PC-3 (cell line): ENCODE measurements at regions not wholly inside any gene's neighbourhood (a gene's known extent, or its start where the extent isn't known, plus 50 kb on each side); places are given as distances from the start of the nearest gene placed in this dataset.
A peak's percentile ranks its signal among the peaks of the same experiment; 100 is the strongest.

Experiments
- ATAC-seq: fragments of 200-7000 bp; cut with Tn5 transposase; 2 replicates; pipeline ENCODE4 v1.9.1; 2020; ENCODE audit warnings: mild to moderate bottlenecking, moderate library complexity
- BruUV-seq: library from RNA; stranded (reverse); fragments of 400-500 nt; replicated peaks from 2 replicates; lab custom pipeline; 2021; lab: Mats Ljungman, UMichigan
- CTCF ChIA-PET: fragments of 300-600 bp; sonication (Branson Sonifier 250); formaldehyde crosslinking; loops from one replicate; lab custom pipeline; 2022; ENCODE audit warnings: antibody characterized with exemption; lab: Charles Lee
- POLR2A ChIA-PET: fragments of 300-600 bp; sonication (Branson Sonifier 250); formaldehyde crosslinking; loops from one replicate; lab custom pipeline; 2022; ENCODE audit warnings: antibody characterized with exemption; ENCODE audit not compliant: unreplicated experiment; lab: Charles Lee
- DNase-seq: peaks from one replicate; pipeline ENCODE4 v3.0.0-alpha.2; 2015
- H2AFZ ChIP-seq: fragments of 300-600 bp; sonication (generic); 2 replicates; pipeline ENCODE4 v1.6.0; 2016; ENCODE audit warnings: antibody characterized with exemption, low read length
- H3F3A ChIP-seq: fragments of 300-600 bp; sonication (generic); one replicate; pipeline ENCODE4 v1.6.0; 2017; ENCODE audit warnings: antibody characterized with exemption, low read length, control low read depth, mild to moderate bottlenecking; ENCODE audit not compliant: unreplicated experiment
- H3K27ac ChIP-seq: fragments of 300-600 bp; sonication (generic); 2 replicates; pipeline ENCODE4 v1.5.1; 2016; ENCODE audit warnings: mild to moderate bottlenecking, low read length
- H3K27me3 ChIP-seq: fragments of 300-600 bp; sonication (generic); 2 replicates; pipeline ENCODE4 v1.6.1; 2016; ENCODE audit warnings: low read length, mixed read lengths
- H3K36me3 ChIP-seq: fragments of 300-600 bp; sonication (generic); 2 replicates; pipeline ENCODE4 v1.6.1; 2016; ENCODE audit warnings: low read depth, mixed run types, low read length, mixed read lengths
- H3K4me1 ChIP-seq: fragments of 300-600 bp; sonication (generic); 2 replicates; pipeline ENCODE4 v1.5.1; 2016; ENCODE audit warnings: low read length; ENCODE audit not compliant: insufficient read depth
- H3K4me2 ChIP-seq: fragments of 300-600 bp; sonication (generic); 2 replicates; pipeline ENCODE4 v1.6.0; 2016; ENCODE audit warnings: low read length
- H3K4me3 ChIP-seq: fragments of 300-600 bp; sonication (generic); 2 replicates; pipeline ENCODE4 v1.5.1; 2016; ENCODE audit warnings: mild to moderate bottlenecking, low read length, mixed read lengths
- H3K79me2 ChIP-seq: fragments of 300-600 bp; sonication (generic); 2 replicates; pipeline ENCODE4 v1.6.1; 2017; ENCODE audit warnings: low read length, mixed read lengths
- H3K9ac ChIP-seq: fragments of 300-600 bp; sonication (generic); 2 replicates; pipeline ENCODE4 v1.6.0; 2016; ENCODE audit warnings: mild to moderate bottlenecking, low read length
- H3K9me2 ChIP-seq: fragments of 300-600 bp; sonication (generic); replicated peaks from 2 replicates; pipeline ENCODE4 v1.6.1; 2016; ENCODE audit warnings: mixed run types, low read length, mixed read lengths
- H3K9me3 ChIP-seq: fragments of 300-600 bp; sonication (generic); 2 replicates; pipeline ENCODE4 v1.6.1; 2016; ENCODE audit warnings: low read length, mixed read lengths
- H4K20me1 ChIP-seq: fragments of 300-600 bp; sonication (generic); 2 replicates; pipeline ENCODE4 v1.6.1; 2016; ENCODE audit warnings: low read length, mixed read lengths
- CTCF ChIP-seq: fragments of 300-600 bp; sonication (generic); conservative IDR thresholded peaks from 2 replicates; pipeline ENCODE4 v1.5.1; 2017; ENCODE audit warnings: antibody characterized with exemption, low read depth, mild to moderate bottlenecking, low read length
- EZH2 ChIP-seq: fragments of 300-600 bp; sonication (generic); IDR thresholded peaks from one replicate; pipeline ENCODE4 v1.6.1; 2017; ENCODE audit warnings: antibody characterized with exemption, mild to moderate bottlenecking, low read length; ENCODE audit not compliant: unreplicated experiment
- EZH2phosphoT487 ChIP-seq: fragments of 300-600 bp; sonication (generic); IDR thresholded peaks from 2 replicates; pipeline ENCODE4 v1.6.1; 2018; ENCODE audit warnings: mild to moderate bottlenecking, antibody characterized with exemption, low read length, borderline replicate concordance
- intact Hi-C: fragments of 100-400 bp; cut with micrococcal nuclease; formaldehyde crosslinking; loops from 2 replicates; pipeline ENCODE4 v1.9.0; 2023

- H3F3A ChIP-seq: no peaks in the 10 kb centered on the region
- no peaks in the 10 kb centered on the region for H3K4me1 ChIP-seq
- TF ChIP-seq CTCF (no peak), EZH2 (no peak), EZH2phosphoT487 (no peak)
- no peak overlapping the region for H3K4me3 ChIP-seq
- POLR2A ChIA-PET: no interaction called here
- BruUV-seq: no TSS peak
- CTCF ChIA-PET: no interaction called here
- H3K36me3 ChIP-seq: no peaks in the 10 kb centered on the region
- DNase-seq (no peak), ATAC-seq (no peak)
- H2AFZ ChIP-seq: peak overlapping the region; percentile 38; the same call in 1 of the 2 replicates
- H3K9ac ChIP-seq: no peak overlapping the region
- no peak overlapping the region for H3K27ac ChIP-seq
- H3K9me2 ChIP-seq: no peaks in the 10 kb centered on the region
- no peaks in the 10 kb centered on the region for H3K79me2 ChIP-seq
- H3K4me2 ChIP-seq: no peak overlapping the region
- no peaks in the 10 kb centered on the region for H4K20me1 ChIP-seq
- intact Hi-C loops: no loop called here
- no peaks in the 10 kb centered on the region for H3K9me3 ChIP-seq
- no peaks in the 10 kb centered on the region for H3K27me3 ChIP-seq
Observed at GRCh38 chr2:78118037-78118436, 595.9 kb upstream of the LRRTM4 start.

GRCh38 chr2:78120275-78120674 lies 598.1 kb upstream of the LRRTM4 start:
- no peaks in the 10 kb centered on the region for H3K79me2 ChIP-seq
- H3K4me3 ChIP-seq: no peak overlapping the region
- H2AFZ ChIP-seq: no peak overlapping the region
- ATAC-seq: no peak
- H4K20me1 ChIP-seq: no peaks in the 10 kb centered on the region
- no peaks in the 10 kb centered on the region for H3K36me3 ChIP-seq
- H3K4me2 ChIP-seq: no peak overlapping the region
- H3K27ac ChIP-seq: no peak overlapping the region
- H3K4me1 ChIP-seq: no peaks in the 10 kb centered on the region
- POLR2A ChIA-PET: no interaction called here
- H3K9me3 ChIP-seq: no peaks in the 10 kb centered on the region
- TF ChIP-seq EZH2phosphoT487 (no peak), EZH2 (no peak), CTCF (no peak)
- no peak for DNase-seq
- H3F3A ChIP-seq: no peaks in the 10 kb centered on the region
- intact Hi-C loops: no loop called here
- no peaks in the 10 kb centered on the region for H3K27me3 ChIP-seq
- H3K9me2 ChIP-seq: no peaks in the 10 kb centered on the region
- BruUV-seq: no TSS peak
- CTCF ChIA-PET: no interaction called here
- no peak overlapping the region for H3K9ac ChIP-seq

- Histone ChIP-seq H3K9me3 (0 out of 2 replicates have a peak, but pooled peaks cover 9% of the 10 kb centered on the region), H3K27me3 (no peaks in the 10 kb centered on the region), H3F3A (no peaks in the 10 kb centered on the region), H3K9me2 (no peaks in the 10 kb centered on the region), H4K20me1 (no peaks in the 10 kb centered on the region), H3K9ac (no peak overlapping the region), H3K4me1 (no peaks in the 10 kb centered on the region), H3K4me2 (no peak overlapping the region), H3K27ac (no peak overlapping the region), H3K4me3 (no peak overlapping the region), H2AFZ (no peak overlapping the region), H3K36me3 (no peaks in the 10 kb centered on the region), H3K79me2 (no peaks in the 10 kb centered on the region)
- ChIA-PET POLR2A (no interaction called here), CTCF (no interaction called here)
- no peak for ATAC-seq
- intact Hi-C loops: no loop called here
- no TSS peak for BruUV-seq
- DNase-seq: no peak
- no peak for TF ChIP-seq CTCF
- TF ChIP-seq EZH2: no peak
- no peak for TF ChIP-seq EZH2phosphoT487
Observed at GRCh38 chr2:78125042-78125441, 602.9 kb upstream of the LRRTM4 start.
